Medulla oblongata (tissue), 1 donor: ENCODE measurements at regions not wholly inside any gene's neighbourhood (a gene's known extent, or its start where the extent isn't known, plus 50 kb on each side); places are given as distances from the start of the nearest gene placed in this dataset.
"Not testable (repeated sequence)": the region's sequence is repeated elsewhere in the genome, so short reads cannot be mapped to it uniquely, and the experiment has no call there.

ENCODE experiments used
- DNase-seq: peaks from one replicate; pipeline ENCODE4 v3.0.0-alpha.2; 2015; ENCODE audit errors: extremely low spot score

- no peak for DNase-seq
Observed at GRCh38 chr9:95785209-95785608, 90.3 kb upstream of the ERCC6L2 start.

- no peak for DNase-seq
Observed at GRCh38 chr9:95784318-95784717, 91.2 kb upstream of the ERCC6L2 start.

- no peak for DNase-seq
Observed at GRCh38 chr9:95783426-95783975, 92.0 kb upstream of the ERCC6L2 start.

GRCh38 chr9:95780751-95781150 lies 94.7 kb upstream of the ERCC6L2 start:
- no peak for DNase-seq

- DNase-seq: no peak
Observed at GRCh38 chr9:95780121-95780520, 95.4 kb upstream of the ERCC6L2 start.

GRCh38 chr9:95779597-95779996 lies 95.9 kb upstream of the ERCC6L2 start:
- DNase-seq: not testable (repeated sequence)

DNA sequence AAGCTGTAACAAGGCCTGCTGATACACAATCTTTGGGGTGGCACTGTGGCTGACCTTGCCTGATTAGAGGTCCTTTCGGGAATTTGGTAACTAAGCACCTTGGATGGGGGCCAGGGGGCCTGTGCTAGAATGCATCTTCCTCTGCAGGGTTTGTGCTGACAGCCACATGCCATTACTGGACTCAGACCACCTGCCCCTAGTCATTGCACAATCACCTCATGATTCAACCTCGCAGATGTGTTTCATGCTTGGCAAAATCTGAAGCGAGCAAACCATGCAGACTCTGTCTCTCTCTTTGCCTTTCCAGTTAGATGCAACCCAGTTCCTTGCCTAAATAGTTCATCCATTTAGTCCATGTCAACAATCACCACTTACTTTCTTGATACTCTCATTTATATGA lies 96.5 kb upstream of the ERCC6L2 start:
- no peak for DNase-seq

DNA sequence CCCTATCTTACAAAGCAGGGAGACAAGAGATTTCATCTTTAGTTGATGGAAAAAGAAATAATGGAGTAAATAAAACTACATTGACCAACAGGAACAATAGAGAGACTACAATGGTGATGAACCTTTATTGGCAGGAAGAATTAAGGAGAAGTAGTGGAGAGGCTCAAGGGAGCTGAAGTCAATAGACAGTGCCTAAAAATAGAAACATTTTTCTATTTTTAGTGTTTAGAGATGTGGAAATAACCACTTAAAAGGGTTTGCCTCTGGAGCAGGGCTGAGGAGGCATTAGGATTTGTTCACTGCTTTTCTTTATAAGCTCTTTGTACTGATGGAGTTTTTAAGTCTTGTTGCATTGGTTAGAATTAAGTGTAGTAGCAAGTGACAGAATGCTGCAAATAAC lies 98.4 kb upstream of the ERCC6L2 start:
- no peak for DNase-seq

GRCh38 chr9:95776176-95776575 lies 99.3 kb upstream of the ERCC6L2 start:
- DNase-seq: no peak

- DNase-seq: no peak
Observed at GRCh38 chr9:95775191-95775590, 100.3 kb upstream of the ERCC6L2 start.

GRCh38 chr9:95773053-95773418 lies 102.5 kb upstream of the ERCC6L2 start:
- no peak for DNase-seq

GRCh38 chr9:95772320-95773052 lies 103.0 kb upstream of the ERCC6L2 start:
- DNase-seq: peak; percentile 29

GRCh38 chr9:95771556-95772246 lies 103.8 kb upstream of the ERCC6L2 start:
- peak; percentile 18 for DNase-seq

- no peak for DNase-seq
Observed at GRCh38 chr9:95770653-95771131, 104.8 kb upstream of the ERCC6L2 start.

GRCh38 chr9:95769909-95770433 lies 105.5 kb upstream of the ERCC6L2 start:
- DNase-seq: no peak

GRCh38 chr9:95769473-95769872 lies 106.0 kb upstream of the ERCC6L2 start:
- DNase-seq: no peak

DNA sequence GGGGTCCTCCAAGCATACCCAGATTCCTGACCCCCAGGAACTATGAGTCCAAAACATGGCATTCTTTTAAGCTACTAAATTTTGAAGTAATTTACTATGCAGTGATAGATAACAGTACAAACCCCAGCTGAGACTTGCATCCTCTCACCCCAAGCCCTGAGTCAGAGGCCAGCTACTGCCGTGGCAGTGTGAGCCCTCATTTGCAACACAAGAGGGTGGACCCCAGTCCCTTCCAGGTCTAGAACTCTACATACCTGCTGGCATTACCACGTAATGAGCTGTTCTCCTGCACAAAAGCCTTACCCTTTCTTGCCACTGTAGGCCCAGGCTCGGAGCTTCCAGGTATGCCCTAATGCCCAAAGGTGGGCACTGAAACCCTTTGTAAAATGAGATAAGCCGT lies 108.6 kb upstream of the ERCC6L2 start:
- DNase-seq: no peak

DNA sequence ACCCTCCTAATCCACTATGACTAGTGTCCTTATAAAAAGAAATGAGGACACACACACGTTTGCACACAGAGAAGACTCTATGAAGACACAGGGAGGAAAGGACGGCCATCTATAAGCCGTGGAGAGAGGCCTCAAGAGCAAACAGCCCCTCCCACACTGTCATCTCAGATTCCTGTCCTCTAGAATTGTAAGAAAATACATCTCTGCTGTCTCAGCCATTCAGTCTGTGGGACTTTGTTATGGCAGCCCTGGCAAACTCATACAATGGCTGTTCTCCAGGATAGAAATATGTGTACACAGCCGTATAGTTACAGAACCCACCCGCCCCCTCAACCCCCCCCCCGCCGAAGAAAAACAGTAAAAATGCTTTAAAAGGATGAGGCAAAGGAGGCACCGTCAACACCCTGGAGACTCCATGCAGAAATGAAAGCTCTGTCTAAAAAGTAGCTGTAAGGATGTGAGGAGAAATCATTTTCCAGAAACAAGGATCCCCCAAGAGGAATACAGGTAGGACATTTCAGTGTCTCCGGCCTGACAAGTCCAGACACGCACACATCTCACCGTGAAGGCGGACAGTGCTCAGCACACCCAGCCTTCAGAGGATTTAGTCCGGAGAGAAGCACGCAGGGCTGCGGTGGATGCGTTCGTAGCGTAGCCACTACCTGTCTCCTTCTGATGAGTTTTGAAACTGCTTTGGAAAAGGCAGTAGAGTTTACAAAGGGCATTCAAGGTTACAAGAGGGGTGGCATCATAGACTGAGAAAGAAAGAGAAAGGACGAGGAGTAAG lies 110.8 kb upstream of the ERCC6L2 start:
- DNase-seq: no peak

DNA sequence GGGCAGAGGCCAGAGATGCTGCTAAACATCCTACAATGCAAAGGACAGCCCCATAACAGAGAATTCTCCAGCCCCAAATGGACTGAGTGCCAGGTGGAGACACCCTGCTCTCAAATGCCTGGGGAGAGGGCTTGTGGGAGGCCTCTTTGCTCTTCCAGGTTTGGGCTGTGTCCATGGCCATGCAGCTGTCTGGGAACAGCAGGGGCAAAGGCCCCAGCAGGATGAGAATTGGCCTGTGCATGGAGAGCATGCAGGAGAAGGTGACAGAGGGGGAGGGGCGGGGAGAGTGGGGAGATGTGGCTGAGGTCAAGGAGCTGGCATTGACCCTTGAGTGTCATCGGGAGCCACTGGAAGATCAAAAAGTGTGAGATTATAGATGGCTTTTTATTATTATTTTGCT lies 111.5 kb upstream of the ERCC6L2 start:
- DNase-seq: no peak

DNA sequence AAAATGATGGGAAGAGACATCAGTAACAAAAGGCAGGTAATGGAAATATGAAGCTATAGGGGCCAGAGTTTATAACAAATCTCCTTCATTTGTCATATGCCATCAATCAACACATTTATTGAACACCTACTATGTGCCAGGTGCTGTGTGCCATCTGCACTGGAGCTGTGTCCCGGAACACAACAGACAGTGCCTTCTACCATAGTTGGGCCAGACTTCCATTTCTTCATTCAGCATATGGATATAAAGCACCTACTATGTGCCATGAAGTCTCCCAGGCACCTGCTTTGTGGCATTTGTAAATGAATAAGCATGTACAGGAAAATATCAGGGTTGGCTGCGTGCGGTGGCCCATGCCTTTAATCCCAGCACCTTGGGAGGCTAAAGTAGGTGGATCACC lies 112.5 kb upstream of the ERCC6L2 start:
- no peak for DNase-seq

GRCh38 chr9:95762322-95762721 lies 113.2 kb upstream of the ERCC6L2 start:
- DNase-seq: no peak

- no peak for DNase-seq
Observed at GRCh38 chr9:95760791-95761190, 114.7 kb upstream of the ERCC6L2 start.
